NT2/D1 (cell line): ENCODE measurements at regions not wholly inside any gene's neighbourhood (a gene's known extent, or its start where the extent isn't known, plus 50 kb on each side); places are given as distances from the start of the nearest gene placed in this dataset.
A peak's percentile ranks its signal among the peaks of the same experiment; 100 is the strongest.

Experiments
- DNase-seq: peaks from one replicate; pipeline ENCODE4 v3.0.0-alpha.2; 2011; ENCODE audit warnings: low read depth, low spot score
- H3K27me3 ChIP-seq: 2 replicates; pipeline ENCODE4 v1.6.0; 2011; ENCODE audit warnings: mild to moderate bottlenecking; ENCODE audit not compliant: insufficient read length, insufficient read depth
- H3K36me3 ChIP-seq: 2 replicates; pipeline ENCODE4 v1.6.1; 2011; ENCODE audit warnings: mild to moderate bottlenecking, low read length, mixed read lengths; ENCODE audit not compliant: insufficient read depth, insufficient read length
- H3K4me1 ChIP-seq: 2 replicates; pipeline ENCODE4 v1.5.1; 2011; ENCODE audit not compliant: insufficient read depth, insufficient read length
- H3K4me3 ChIP-seq: 2 replicates; pipeline ENCODE4 v1.5.1; 2011; ENCODE audit warnings: low read depth; ENCODE audit not compliant: insufficient read length
- H3K9ac ChIP-seq: 2 replicates; pipeline ENCODE4 v1.6.0; 2011; ENCODE audit warnings: low read depth; ENCODE audit not compliant: insufficient read length
- H3K9me3 ChIP-seq: 2 replicates; pipeline ENCODE4 v1.5.1; 2011; ENCODE audit warnings: mild to moderate bottlenecking, low read length; ENCODE audit not compliant: insufficient read depth
- SUZ12 ChIP-seq: IDR thresholded peaks from 2 replicates; pipeline ENCODE4 v1.6.1; 2011; ENCODE audit not compliant: insufficient read length, insufficient read depth; ENCODE audit errors: extremely low read depth
- YY1 ChIP-seq: IDR thresholded peaks from 2 replicates; pipeline ENCODE4 v1.6.1; 2011; ENCODE audit not compliant: insufficient read length, insufficient read depth
- ZNF274 ChIP-seq: IDR thresholded peaks from 2 replicates; pipeline ENCODE4 v1.6.1; 2011; ENCODE audit warnings: mild to moderate bottlenecking, low read depth, low read length

GRCh38 chr3:189464799-189465198 lies 166.4 kb upstream of the TP63 start:
- H3K36me3 ChIP-seq, result no peaks in the 10 kb centered on the region
- no peaks in the 10 kb centered on the region for H3K27me3 ChIP-seq
- no peak for DNase-seq
- H3K4me1 ChIP-seq, result no peaks in the 10 kb centered on the region
- no peak for TF ChIP-seq YY1
- no peak for TF ChIP-seq ZNF274
- no peak for TF ChIP-seq SUZ12
- H3K4me3 ChIP-seq, result no peak overlapping the region
- no peak overlapping the region for H3K9ac ChIP-seq
- H3K9me3 ChIP-seq, result no peaks in the 10 kb centered on the region

GRCh38 chr3:189466004-189466403 lies 165.2 kb upstream of the TP63 start:
- no peak for DNase-seq
- TF ChIP-seq ZNF274 (no peak), YY1 (no peak), SUZ12 (no peak)
- Histone ChIP-seq H3K4me1 (no peaks in the 10 kb centered on the region), H3K9ac (no peak overlapping the region), H3K36me3 (no peaks in the 10 kb centered on the region), H3K4me3 (no peak overlapping the region), H3K27me3 (no peaks in the 10 kb centered on the region), H3K9me3 (no peaks in the 10 kb centered on the region)

GRCh38 chr3:189467451-189467850 lies 163.7 kb upstream of the TP63 start:
- no peak overlapping the region for H3K4me3 ChIP-seq
- no peaks in the 10 kb centered on the region for H3K4me1 ChIP-seq
- no peak overlapping the region for H3K9ac ChIP-seq
- no peak for TF ChIP-seq ZNF274
- no peak for TF ChIP-seq YY1
- no peak for TF ChIP-seq SUZ12
- no peaks in the 10 kb centered on the region for H3K27me3 ChIP-seq
- no peak for DNase-seq
- no peaks in the 10 kb centered on the region for H3K9me3 ChIP-seq
- H3K36me3 ChIP-seq, result no peaks in the 10 kb centered on the region

- no peak overlapping the region for H3K9ac ChIP-seq
- H3K4me3 ChIP-seq, result no peak overlapping the region
- no peaks in the 10 kb centered on the region for H3K9me3 ChIP-seq
- no peak for DNase-seq
- TF ChIP-seq YY1 (no peak), ZNF274 (no peak), SUZ12 (no peak)
- H3K4me1 ChIP-seq, result no peaks in the 10 kb centered on the region
- H3K27me3 ChIP-seq, result no peaks in the 10 kb centered on the region
- no peaks in the 10 kb centered on the region for H3K36me3 ChIP-seq
Measured at GRCh38 chr3:189474944-189475343, 156.2 kb upstream of the TP63 start.

- Histone ChIP-seq H3K4me3 (no peak overlapping the region), H3K27me3 (no peaks in the 10 kb centered on the region), H3K4me1 (no peaks in the 10 kb centered on the region), H3K9me3 (no peaks in the 10 kb centered on the region), H3K9ac (no peak overlapping the region), H3K36me3 (no peaks in the 10 kb centered on the region)
- DNase-seq, result no peak
- no peak for TF ChIP-seq YY1
- TF ChIP-seq SUZ12, result no peak
- no peak for TF ChIP-seq ZNF274
Measured at GRCh38 chr3:189477614-189478013, 153.6 kb upstream of the TP63 start.

- Histone ChIP-seq H3K4me3 (no peak overlapping the region), H3K27me3 (no peaks in the 10 kb centered on the region), H3K9me3 (no peaks in the 10 kb centered on the region), H3K9ac (no peak overlapping the region), H3K4me1 (no peaks in the 10 kb centered on the region), H3K36me3 (no peaks in the 10 kb centered on the region)
- no peak for DNase-seq
- TF ChIP-seq SUZ12 (no peak), ZNF274 (no peak), YY1 (no peak)
Measured at GRCh38 chr3:189486556-189486955, 144.6 kb upstream of the TP63 start.

- Histone ChIP-seq H3K27me3 (no peaks in the 10 kb centered on the region), H3K9me3 (no peaks in the 10 kb centered on the region), H3K4me3 (no peak overlapping the region), H3K9ac (no peak overlapping the region), H3K4me1 (no peaks in the 10 kb centered on the region), H3K36me3 (no peaks in the 10 kb centered on the region)
- peak; percentile 18 for DNase-seq
- TF ChIP-seq SUZ12 (no peak), ZNF274 (no peak), YY1 (no peak)
Measured at GRCh38 chr3:189488241-189488767, 142.9 kb upstream of the TP63 start.

GRCh38 chr3:189490337-189490736 lies 140.9 kb upstream of the TP63 start:
- TF ChIP-seq SUZ12, result no peak
- TF ChIP-seq ZNF274, result no peak
- no peak for TF ChIP-seq YY1
- no peak overlapping the region for H3K9ac ChIP-seq
- H3K4me3 ChIP-seq, result no peak overlapping the region
- H3K4me1 ChIP-seq, result no peaks in the 10 kb centered on the region
- no peak for DNase-seq
- H3K9me3 ChIP-seq, result no peaks in the 10 kb centered on the region
- no peaks in the 10 kb centered on the region for H3K27me3 ChIP-seq
- H3K36me3 ChIP-seq, result no peaks in the 10 kb centered on the region
